Naive thymus-derived CD4-positive, alpha-beta T cell (primary cell): ENCODE measurements at regions not wholly inside any gene's neighbourhood (a gene's known extent, or its start where the extent isn't known, plus 50 kb on each side); places are given as distances from the start of the nearest gene placed in this dataset.

ENCODE experiments used
- ATAC-seq: fragments of 150-1000 bp; cut with Tn5 transposase; 2 replicates; pipeline ENCODE4 v1.10.0; 2021; ENCODE audit warnings: mild to moderate bottlenecking, moderate library complexity
- CTCF ChIA-PET: fragments of 350-600 bp; sonication (Branson Sonifier 250); formaldehyde crosslinking; loops from one replicate; lab custom pipeline; 2021; ENCODE audit warnings: antibody characterized with exemption; lab: Charles Lee
- POLR2A ChIA-PET: fragments of 350-600 bp; sonication (Branson Sonifier 250); formaldehyde crosslinking; loops from one replicate; lab custom pipeline; 2021; ENCODE audit warnings: antibody characterized with exemption, inconsistent platforms; lab: Charles Lee
- DNase-seq, 9 donors: peaks; one replicate each; pipeline versions ENCODE4 v3.0.0 to v3.0.0-alpha.2; 2020 to 2022; ENCODE audit warnings: mixed read lengths in 1 of 9
- H3K27ac ChIP-seq: one replicate; pipeline ENCODE4 v1.7.0; 2013; ENCODE audit warnings: mild to moderate bottlenecking, low read depth, low read length, moderate library complexity
- H3K27me3 ChIP-seq, 2 donors: one replicate each; pipeline ENCODE4 v1.7.0; 2013; ENCODE audit warnings: low read length in 2 of 2, mild to moderate bottlenecking in 2 of 2, moderate library complexity in 2 of 2; ENCODE audit not compliant: control insufficient read depth in 2 of 2, insufficient read depth in 2 of 2
- H3K36me3 ChIP-seq, 3 experiments: 1 replicate in 2 of 3; 2 replicates in 1 of 3; pipeline ENCODE4 v1.7.0; 2013; ENCODE audit warnings: low read length in 3 of 3, mild to moderate bottlenecking in 3 of 3, moderate library complexity in 1 of 3; ENCODE audit not compliant: insufficient read depth in 3 of 3, control insufficient read depth in 2 of 3
- H3K4me1 ChIP-seq, 2 donors: one replicate each; pipeline ENCODE4 v1.7.0; 2013; ENCODE audit warnings: low read length in 2 of 2, mild to moderate bottlenecking in 2 of 2, moderate library complexity in 1 of 2; ENCODE audit not compliant: control insufficient read depth in 2 of 2, insufficient read depth in 2 of 2
- H3K4me3 ChIP-seq: 2 replicates; pipeline ENCODE4 v1.7.0; 2013; ENCODE audit warnings: mild to moderate bottlenecking, low read length
- H3K9me3 ChIP-seq, 3 experiments: 1 replicate in 2 of 3; 2 replicates in 1 of 3; pipeline ENCODE4 v1.7.0; 2013; ENCODE audit warnings: low read length in 3 of 3; ENCODE audit not compliant: control insufficient read depth in 2 of 3
- H3K27ac Mint-ChIP-seq, 9 donors: one replicate each; pipeline ENCODE4 v1.8.0; 2020 to 2022; ENCODE audit warnings: mixed read lengths in 9 of 9, mild to moderate bottlenecking in 8 of 9, moderate library complexity in 5 of 9, inconsistent platforms in 2 of 9
- H3K27me3 Mint-ChIP-seq, 5 donors: one replicate each; pipeline ENCODE4 v1.8.0; 2021 to 2022; ENCODE audit warnings: mixed read lengths in 5 of 5, mild to moderate bottlenecking in 1 of 5
- H3K36me3 Mint-ChIP-seq, 5 donors: one replicate each; pipeline ENCODE4 v1.8.0; 2020 to 2022; ENCODE audit warnings: mixed read lengths in 5 of 5, mild to moderate bottlenecking in 3 of 5, inconsistent platforms in 1 of 5
- H3K4me1 Mint-ChIP-seq, 7 donors: one replicate each; pipeline ENCODE4 v1.8.0; 2020 to 2022; ENCODE audit warnings: mixed read lengths in 7 of 7, mild to moderate bottlenecking in 3 of 7, inconsistent platforms in 1 of 7
- H3K4me3 Mint-ChIP-seq, 10 donors: one replicate each; pipeline ENCODE4 v1.8.0; 2020 to 2022; ENCODE audit warnings: mild to moderate bottlenecking in 10 of 10, mixed read lengths in 10 of 10, moderate library complexity in 6 of 10, inconsistent platforms in 2 of 10
- H3K9me3 Mint-ChIP-seq, 11 donors: one replicate each; pipeline ENCODE4 v1.8.0; 2020 to 2022; ENCODE audit warnings: mixed read lengths in 11 of 11, mild to moderate bottlenecking in 4 of 11, inconsistent platforms in 1 of 11, moderate library complexity in 1 of 11
- intact Hi-C, 2 donors: fragments of 100-400 bp; cut with micrococcal nuclease; formaldehyde crosslinking; loops; one replicate each; pipeline ENCODE4 v1.15.1; 2023

- Histone ChIP-seq H3K36me3 (no peaks in the 10 kb centered on the region), H3K9me3 (peaks cover 0 to 11% (median 0%) of the 10 kb centered on the region in 3 experiments), H3K27ac (no peak overlapping the region), H3K27me3 (no peaks in the 10 kb centered on the region), H3K4me3 (no peak overlapping the region), H3K4me1 (no peaks in the 10 kb centered on the region)
- ChIA-PET CTCF (no interaction called here), POLR2A (no interaction called here)
- intact Hi-C loops, result no loop called here
- peaks cover 0 to 11% (median 0%) of the 10 kb centered on the region in 5 donors for H3K36me3 Mint-ChIP-seq
- H3K27me3 Mint-ChIP-seq, result no peaks in the 10 kb centered on the region
- H3K4me3 Mint-ChIP-seq, result no peak overlapping the region
- peaks cover 6 to 47% (median 23%) of the 10 kb centered on the region in 11 donors for H3K9me3 Mint-ChIP-seq
- no peak for ATAC-seq
- no peak overlapping the region for H3K27ac Mint-ChIP-seq
- DNase-seq, result no peak
- H3K4me1 Mint-ChIP-seq, result no peaks in the 10 kb centered on the region
Measured at GRCh38 chr16:63749276-63749675, 1372.6 kb downstream of the CDH11 start.

- H3K4me1 Mint-ChIP-seq, result no peaks in the 10 kb centered on the region
- H3K9me3 Mint-ChIP-seq, result peaks cover 10 to 45% (median 25%) of the 10 kb centered on the region in 11 donors
- H3K27me3 ChIP-seq, result no peaks in the 10 kb centered on the region
- H3K27ac ChIP-seq, result no peak overlapping the region
- DNase-seq (no peak), ATAC-seq (no peak)
- ChIA-PET CTCF (no interaction called here), POLR2A (no interaction called here)
- H3K4me1 ChIP-seq, result no peaks in the 10 kb centered on the region
- no peak overlapping the region for H3K4me3 Mint-ChIP-seq
- H3K4me3 ChIP-seq, result no peak overlapping the region
- peaks cover 0 to 15% (median 0%) of the 10 kb centered on the region in 3 experiments for H3K9me3 ChIP-seq
- H3K27ac Mint-ChIP-seq, result no peak overlapping the region
- no peaks in the 10 kb centered on the region for H3K27me3 Mint-ChIP-seq
- no peaks in the 10 kb centered on the region for H3K36me3 ChIP-seq
- peaks cover 0 to 11% (median 0%) of the 10 kb centered on the region in 5 donors for H3K36me3 Mint-ChIP-seq
- intact Hi-C loops, result no loop called here
Measured at GRCh38 chr16:63745456-63745855, 1376.4 kb downstream of the CDH11 start.

GRCh38 chr16:63744077-63744874 lies 1377.6 kb downstream of the CDH11 start:
- H3K4me1 Mint-ChIP-seq, result no peaks in the 10 kb centered on the region
- no peaks in the 10 kb centered on the region for H3K27me3 Mint-ChIP-seq
- peaks cover 0 to 11% (median 0%) of the 10 kb centered on the region in 5 donors for H3K36me3 Mint-ChIP-seq
- intact Hi-C loops, result no loop called here
- no peak overlapping the region for H3K27ac Mint-ChIP-seq
- Histone ChIP-seq H3K9me3 (peaks cover 0 to 15% (median 0%) of the 10 kb centered on the region in 3 experiments), H3K27me3 (no peaks in the 10 kb centered on the region), H3K27ac (no peak overlapping the region), H3K4me1 (no peaks in the 10 kb centered on the region), H3K4me3 (no peak overlapping the region), H3K36me3 (no peaks in the 10 kb centered on the region)
- ATAC-seq (no peak), DNase-seq (no peak)
- ChIA-PET POLR2A (no interaction called here), CTCF (no interaction called here)
- peaks cover 10 to 39% (median 24%) of the 10 kb centered on the region in 11 donors for H3K9me3 Mint-ChIP-seq
- H3K4me3 Mint-ChIP-seq, result no peak overlapping the region

GRCh38 chr16:63742150-63742549 lies 1379.7 kb downstream of the CDH11 start:
- POLR2A ChIA-PET, result no interaction called here
- no peaks in the 10 kb centered on the region for H3K36me3 ChIP-seq
- no peak for DNase-seq
- H3K27me3 ChIP-seq, result no peaks in the 10 kb centered on the region
- H3K27ac Mint-ChIP-seq, result no peak overlapping the region
- H3K4me3 ChIP-seq, result no peak overlapping the region
- peaks cover 0 to 11% (median 0%) of the 10 kb centered on the region in 5 donors for H3K36me3 Mint-ChIP-seq
- peaks cover 0 to 15% (median 0%) of the 10 kb centered on the region in 3 experiments for H3K9me3 ChIP-seq
- peaks cover 9 to 40% (median 19%) of the 10 kb centered on the region in 11 donors for H3K9me3 Mint-ChIP-seq
- H3K27ac ChIP-seq, result no peak overlapping the region
- no peak overlapping the region for H3K4me3 Mint-ChIP-seq
- H3K4me1 ChIP-seq, result no peaks in the 10 kb centered on the region
- H3K4me1 Mint-ChIP-seq, result no peaks in the 10 kb centered on the region
- no peak for ATAC-seq
- intact Hi-C loops, result no loop called here
- CTCF ChIA-PET, result no interaction called here
- H3K27me3 Mint-ChIP-seq, result no peaks in the 10 kb centered on the region

GRCh38 chr16:63737633-63738032 lies 1384.2 kb downstream of the CDH11 start:
- no peaks in the 10 kb centered on the region for H3K27me3 Mint-ChIP-seq
- Histone ChIP-seq H3K27me3 (no peaks in the 10 kb centered on the region), H3K4me1 (no peaks in the 10 kb centered on the region), H3K36me3 (no peaks in the 10 kb centered on the region), H3K27ac (no peak overlapping the region), H3K9me3 (no peaks in the 10 kb centered on the region), H3K4me3 (no peak overlapping the region)
- ATAC-seq, result no peak
- peaks cover 0 to 27% (median 7%) of the 10 kb centered on the region in 11 donors for H3K9me3 Mint-ChIP-seq
- no peaks in the 10 kb centered on the region for H3K4me1 Mint-ChIP-seq
- no peaks in the 10 kb centered on the region for H3K36me3 Mint-ChIP-seq
- no peak for DNase-seq
- no peak overlapping the region for H3K4me3 Mint-ChIP-seq
- ChIA-PET POLR2A (no interaction called here), CTCF (no interaction called here)
- no peak overlapping the region for H3K27ac Mint-ChIP-seq
- intact Hi-C loops, result no loop called here

- DNase-seq (no peak), ATAC-seq (no peak)
- peaks cover 0 to 34% (median 4%) of the 10 kb centered on the region in 11 donors for H3K9me3 Mint-ChIP-seq
- no peaks in the 10 kb centered on the region for H3K4me1 ChIP-seq
- H3K4me3 Mint-ChIP-seq, result no peak overlapping the region
- ChIA-PET CTCF (interaction anchor here (0.7 kb wide), 1 partner anchor 28 kb away, joined by 3 read pairs; no protein-coding TSS in a partner anchor), POLR2A (no interaction called here)
- H3K27me3 ChIP-seq, result no peaks in the 10 kb centered on the region
- intact Hi-C loops, result no loop called here
- H3K36me3 ChIP-seq, result no peaks in the 10 kb centered on the region
- H3K9me3 ChIP-seq, result no peaks in the 10 kb centered on the region
- no peaks in the 10 kb centered on the region for H3K36me3 Mint-ChIP-seq
- no peak overlapping the region for H3K27ac ChIP-seq
- H3K27me3 Mint-ChIP-seq, result no peaks in the 10 kb centered on the region
- no peaks in the 10 kb centered on the region for H3K4me1 Mint-ChIP-seq
- no peak overlapping the region for H3K4me3 ChIP-seq
- no peak overlapping the region for H3K27ac Mint-ChIP-seq
Measured at GRCh38 chr16:63735456-63735855, 1386.4 kb downstream of the CDH11 start.

- H3K36me3 Mint-ChIP-seq, result no peaks in the 10 kb centered on the region
- ATAC-seq (no peak), DNase-seq (no peak)
- intact Hi-C loops, result no loop called here
- Histone ChIP-seq H3K4me1 (no peaks in the 10 kb centered on the region), H3K27ac (no peak overlapping the region), H3K36me3 (no peaks in the 10 kb centered on the region), H3K9me3 (peaks cover 0 to 4% (median 0%) of the 10 kb centered on the region in 3 experiments), H3K27me3 (no peaks in the 10 kb centered on the region), H3K4me3 (no peak overlapping the region)
- H3K4me1 Mint-ChIP-seq, result no peaks in the 10 kb centered on the region
- H3K27ac Mint-ChIP-seq, result no peak overlapping the region
- no peaks in the 10 kb centered on the region for H3K27me3 Mint-ChIP-seq
- peaks cover 2 to 26% (median 12%) of the 10 kb centered on the region in 11 donors for H3K9me3 Mint-ChIP-seq
- no peak overlapping the region for H3K4me3 Mint-ChIP-seq
- ChIA-PET POLR2A (no interaction called here), CTCF (no interaction called here)
Measured at GRCh38 chr16:63720848-63721247, 1401.0 kb downstream of the CDH11 start.
